Subcutaneous abdominal adipose tissue (tissue), 5 donors: ENCODE measurements at regions not wholly inside any gene's neighbourhood (a gene's known extent, or its start where the extent isn't known, plus 50 kb on each side); places are given as distances from the start of the nearest gene placed in this dataset.
"Not testable (repeated sequence)": the region's sequence is repeated elsewhere in the genome, so short reads cannot be mapped to it uniquely, and the experiment has no call there.

Source experiments
- H3K27ac ChIP-seq: one replicate; pipeline ENCODE4 v1.7.0; 2013; ENCODE audit warnings: low read depth, mild to moderate bottlenecking, inconsistent platforms, low read length, moderate library complexity
- H3K27me3 ChIP-seq, 5 donors: one replicate each; pipeline ENCODE4 v1.7.0; 2013; ENCODE audit warnings: low read length in 5 of 5, inconsistent platforms in 1 of 5; ENCODE audit not compliant: control insufficient read depth in 5 of 5, insufficient read depth in 4 of 5
- H3K36me3 ChIP-seq, 5 donors: one replicate each; pipeline ENCODE4 v1.7.0; 2013; ENCODE audit warnings: low read length in 5 of 5; ENCODE audit not compliant: control insufficient read depth in 5 of 5, insufficient read depth in 5 of 5
- H3K4me1 ChIP-seq, 5 donors: one replicate each; pipeline ENCODE4 v1.7.0; 2013; ENCODE audit warnings: low read length in 5 of 5, mild to moderate bottlenecking in 3 of 5, moderate library complexity in 1 of 5; ENCODE audit not compliant: control insufficient read depth in 5 of 5, insufficient read depth in 5 of 5
- H3K4me3 ChIP-seq, 5 donors: one replicate each; pipeline ENCODE4 v1.7.0; 2013; ENCODE audit warnings: low read length in 5 of 5, low read depth in 1 of 5
- H3K9ac ChIP-seq, 5 donors: one replicate each; pipeline ENCODE4 v1.7.0; 2013; ENCODE audit warnings: low read length in 5 of 5, mild to moderate bottlenecking in 4 of 5, moderate library complexity in 3 of 5
- H3K9me3 ChIP-seq, 5 donors: one replicate each; pipeline ENCODE4 v1.7.0; 2013; ENCODE audit warnings: low read length in 5 of 5; ENCODE audit not compliant: control insufficient read depth in 5 of 5
- donor health status: healthy.
- donor health status: healthy.
- donor health status: healthy.
- donor health status: healthy.
- donor health status: healthy.

GRCh38 chr5:85654144-85654543 is 963.6 kb upstream of the COX7C start:
- not testable (repeated sequence) for H3K36me3 ChIP-seq, H3K27me3 ChIP-seq, H3K4me1 ChIP-seq, H3K27ac ChIP-seq, H3K9ac ChIP-seq, H3K4me3 ChIP-seq, H3K9me3 ChIP-seq

GRCh38 chr5:85656050-85656449 is 961.7 kb upstream of the COX7C start:
- H3K36me3 ChIP-seq, result no peaks in the 10 kb centered on the region
- H3K4me1 ChIP-seq, result no peaks in the 10 kb centered on the region
- H3K27ac ChIP-seq, result no peak overlapping the region
- no peak overlapping the region for H3K4me3 ChIP-seq
- peaks cover 0 to 10% (median 3%) of the 10 kb centered on the region in 5 donors for H3K9me3 ChIP-seq
- H3K9ac ChIP-seq, result no peak overlapping the region
- H3K27me3 ChIP-seq, result no peaks in the 10 kb centered on the region

GRCh38 chr5:85657328-85657727 is 960.4 kb upstream of the COX7C start:
- not testable (repeated sequence) for H3K27ac ChIP-seq, H3K4me1 ChIP-seq, H3K9me3 ChIP-seq, H3K27me3 ChIP-seq, H3K36me3 ChIP-seq, H3K4me3 ChIP-seq, H3K9ac ChIP-seq

GRCh38 chr5:85662969-85663707 is 954.6 kb upstream of the COX7C start:
- H3K9ac ChIP-seq, H3K9me3 ChIP-seq, H3K27ac ChIP-seq, H3K4me1 ChIP-seq, H3K4me3 ChIP-seq, H3K36me3 ChIP-seq, H3K27me3 ChIP-seq: not testable (repeated sequence)

GRCh38 chr5:85663708-85664031 is 954.1 kb upstream of the COX7C start:
- H3K4me1 ChIP-seq, result no peaks in the 10 kb centered on the region
- H3K4me3 ChIP-seq, result no peak overlapping the region
- H3K9ac ChIP-seq, result no peak overlapping the region
- no peaks in the 10 kb centered on the region for H3K9me3 ChIP-seq
- H3K36me3 ChIP-seq, result no peaks in the 10 kb centered on the region
- H3K27ac ChIP-seq, result no peak overlapping the region
- H3K27me3 ChIP-seq, result no peaks in the 10 kb centered on the region

- Histone ChIP-seq H3K36me3 (no peaks in the 10 kb centered on the region), H3K9ac (no peak overlapping the region), H3K9me3 (no peaks in the 10 kb centered on the region), H3K27me3 (no peaks in the 10 kb centered on the region), H3K4me3 (no peak overlapping the region), H3K4me1 (peaks cover 0 to 3% (median 0%) of the 10 kb centered on the region in 5 donors), H3K27ac (no peak overlapping the region)
Observed at GRCh38 chr5:85670417-85670816, 947.3 kb upstream of the COX7C start.

GRCh38 chr5:85671223-85671970 is 946.3 kb upstream of the COX7C start:
- H3K36me3 ChIP-seq, result no peaks in the 10 kb centered on the region
- no peaks in the 10 kb centered on the region for H3K27me3 ChIP-seq
- no peak overlapping the region for H3K4me3 ChIP-seq
- H3K9me3 ChIP-seq, result no peaks in the 10 kb centered on the region
- no peak overlapping the region for H3K9ac ChIP-seq
- no peak overlapping the region for H3K27ac ChIP-seq
- H3K4me1 ChIP-seq, result peaks cover 0 to 3% (median 0%) of the 10 kb centered on the region in 5 donors

- H3K9ac ChIP-seq, result no peak overlapping the region
- no peaks in the 10 kb centered on the region for H3K36me3 ChIP-seq
- H3K9me3 ChIP-seq, result no peaks in the 10 kb centered on the region
- H3K4me3 ChIP-seq, result no peak overlapping the region
- no peaks in the 10 kb centered on the region for H3K27me3 ChIP-seq
- no peak overlapping the region for H3K27ac ChIP-seq
- H3K4me1 ChIP-seq, result no peaks in the 10 kb centered on the region
Observed at GRCh38 chr5:85681871-85682270, 935.9 kb upstream of the COX7C start.

GRCh38 chr5:85684351-85684750 is 933.4 kb upstream of the COX7C start:
- no peak overlapping the region for H3K9ac ChIP-seq
- H3K4me1 ChIP-seq, result no peaks in the 10 kb centered on the region
- no peaks in the 10 kb centered on the region for H3K27me3 ChIP-seq
- H3K4me3 ChIP-seq, result no peak overlapping the region
- no peak overlapping the region for H3K27ac ChIP-seq
- H3K9me3 ChIP-seq, result no peaks in the 10 kb centered on the region
- no peaks in the 10 kb centered on the region for H3K36me3 ChIP-seq

GRCh38 chr5:85703296-85703695 is 914.4 kb upstream of the COX7C start:
- H3K27ac ChIP-seq, result no peak overlapping the region

More at GRCh38 chr5:85703296-85703695, 914.4 kb upstream of the COX7C start:
- no peaks in the 10 kb centered on the region for H3K36me3 ChIP-seq
- H3K4me3 ChIP-seq, result no peak overlapping the region
- H3K9ac ChIP-seq, result no peak overlapping the region
- H3K27me3 ChIP-seq, result no peaks in the 10 kb centered on the region
- no peaks in the 10 kb centered on the region for H3K4me1 ChIP-seq
- H3K9me3 ChIP-seq, result no peaks in the 10 kb centered on the region
